ENCODE measurements at regions not wholly inside any gene's neighbourhood (a gene's known extent, or its start where the extent isn't known, plus 50 kb on each side); places are given as distances from the start of the nearest gene placed in this dataset.

- TF ChIP-seq RXRA (IDR thresholded peaks at IDR 0.05; ENCODE audit: insufficient read depth, low read depth, low read length) (no peak), HDAC6 (IDR thresholded peaks at IDR 0.05; ENCODE audit: low read depth, low read length) (no peak), EGR1 (IDR thresholded peaks at IDR 0.05; ENCODE audit: borderline replicate concordance, low read depth, low read length) (no peak), ATF3 (IDR thresholded peaks at IDR 0.05; ENCODE audit: insufficient read depth, low read depth, low read length) (no peak), MAX (IDR thresholded peaks at IDR 0.05) (no peak), TEAD4 (IDR thresholded peaks at IDR 0.05; ENCODE audit: low read depth, low read length) (no peak), RNF2 (IDR thresholded peaks at IDR 0.05; ENCODE audit: borderline replicate concordance, low read depth, low read length, missing control alignments, poor library complexity, severe bottlenecking) (no peak), TBP (IDR thresholded peaks at IDR 0.05; ENCODE audit: low read depth, low read length) (no peak), RFX5 (IDR thresholded peaks at IDR 0.05; ENCODE audit: borderline replicate concordance, low read depth, low read length) (no peak), POU5F1 (IDR thresholded peaks at IDR 0.05; ENCODE audit: low read depth, low read length) (no peak), CTBP2 (IDR thresholded peaks at IDR 0.05; ENCODE audit: borderline replicate concordance, insufficient read depth, insufficient read length, low read length) (no peak)
Observed at GRCh38 chr5:173793648-173794548, 94.3 kb upstream of the CPEB4 start (continued).
